IPS-20b (cell line): ENCODE measurements at regions not wholly inside any gene's neighbourhood (a gene's known extent, or its start where the extent isn't known, plus 50 kb on each side); places are given as distances from the start of the nearest gene placed in this dataset.
"Not testable (repeated sequence)": the region's sequence is repeated elsewhere in the genome, so short reads cannot be mapped to it uniquely, and the experiment has no call there.

Experiments
- H3K27ac ChIP-seq: one replicate; pipeline ENCODE4 v1.5.1; 2013; ENCODE audit warnings: low read length
- H3K27me3 ChIP-seq: 2 replicates; pipeline ENCODE4 v1.6.1; 2013; ENCODE audit warnings: mild to moderate bottlenecking, low read length, inconsistent platforms; ENCODE audit not compliant: insufficient read depth
- H3K36me3 ChIP-seq: 2 replicates; pipeline ENCODE4 v1.6.1; 2013; ENCODE audit warnings: low read depth, mild to moderate bottlenecking, inconsistent platforms, low read length, moderate library complexity; ENCODE audit not compliant: insufficient read depth
- H3K4me1 ChIP-seq: 2 replicates; pipeline ENCODE4 v1.6.1; 2013; ENCODE audit warnings: mild to moderate bottlenecking, control low read depth, inconsistent platforms, low read length, moderate library complexity; ENCODE audit not compliant: insufficient read depth
- H3K4me3 ChIP-seq: 2 replicates; pipeline ENCODE4 v1.5.1; 2013; ENCODE audit warnings: mild to moderate bottlenecking, low read length, inconsistent platforms
- H3K9ac ChIP-seq: 2 replicates; pipeline ENCODE4 v1.6.1; 2013; ENCODE audit warnings: low read depth, mild to moderate bottlenecking, inconsistent platforms, low read length, moderate library complexity
- H3K9me3 ChIP-seq: 2 replicates; pipeline ENCODE4 v1.6.1; 2013; ENCODE audit warnings: mild to moderate bottlenecking, low read depth, low read length, inconsistent platforms; ENCODE audit not compliant: insufficient read depth

- H3K9ac ChIP-seq, result no peak overlapping the region
- peaks cover 20% of the 10 kb centered on the region for H3K4me1 ChIP-seq
- no peaks in the 10 kb centered on the region for H3K36me3 ChIP-seq
- no peaks in the 10 kb centered on the region for H3K27me3 ChIP-seq
- H3K4me3 ChIP-seq, result no peak overlapping the region
- no peaks in the 10 kb centered on the region; the same call in 1 of the 2 replicates for H3K9me3 ChIP-seq
- no peak overlapping the region for H3K27ac ChIP-seq
Measured at GRCh38 chr2:5007596-5007995, 684.6 kb upstream of the SOX11 start.

GRCh38 chr2:5019324-5019723 lies 672.9 kb upstream of the SOX11 start:
- no peaks in the 10 kb centered on the region for H3K27me3 ChIP-seq
- H3K9me3 ChIP-seq, result peaks cover 7% of the 10 kb centered on the region; the same call in 1 of the 2 replicates
- no peak overlapping the region for H3K4me3 ChIP-seq
- no peaks in the 10 kb centered on the region for H3K36me3 ChIP-seq
- H3K27ac ChIP-seq, result no peak overlapping the region
- no peak overlapping the region for H3K9ac ChIP-seq
- H3K4me1 ChIP-seq, result no peaks in the 10 kb centered on the region

- Histone ChIP-seq H3K27me3 (no peaks in the 10 kb centered on the region), H3K36me3 (no peaks in the 10 kb centered on the region), H3K27ac (no peak overlapping the region), H3K4me3 (no peak overlapping the region), H3K9ac (no peak overlapping the region), H3K4me1 (no peaks in the 10 kb centered on the region), H3K9me3 (peaks cover 7% of the 10 kb centered on the region; the same call in 1 of the 2 replicates)
Measured at GRCh38 chr2:5020116-5020875, 671.9 kb upstream of the SOX11 start.

GRCh38 chr2:5021136-5021535 lies 671.0 kb upstream of the SOX11 start:
- H3K4me1 ChIP-seq, result no peaks in the 10 kb centered on the region
- H3K27ac ChIP-seq, result no peak overlapping the region
- no peak overlapping the region for H3K4me3 ChIP-seq
- H3K9ac ChIP-seq, result no peak overlapping the region
- no peaks in the 10 kb centered on the region for H3K27me3 ChIP-seq
- H3K9me3 ChIP-seq, result peaks cover 7% of the 10 kb centered on the region; the same call in 1 of the 2 replicates
- H3K36me3 ChIP-seq, result no peaks in the 10 kb centered on the region

GRCh38 chr2:5022061-5022460 lies 670.1 kb upstream of the SOX11 start:
- H3K4me1 ChIP-seq, result no peaks in the 10 kb centered on the region
- no peaks in the 10 kb centered on the region for H3K36me3 ChIP-seq
- no peak overlapping the region for H3K27ac ChIP-seq
- peaks cover 7% of the 10 kb centered on the region; the same call in 1 of the 2 replicates for H3K9me3 ChIP-seq
- no peak overlapping the region for H3K9ac ChIP-seq
- H3K27me3 ChIP-seq, result no peaks in the 10 kb centered on the region
- no peak overlapping the region for H3K4me3 ChIP-seq

GRCh38 chr2:5022708-5023635 lies 669.2 kb upstream of the SOX11 start:
- not testable (repeated sequence) for H3K36me3 ChIP-seq, H3K9me3 ChIP-seq, H3K4me1 ChIP-seq, H3K9ac ChIP-seq, H3K27ac ChIP-seq, H3K4me3 ChIP-seq, H3K27me3 ChIP-seq

GRCh38 chr2:5026571-5027234 lies 665.5 kb upstream of the SOX11 start:
- Histone ChIP-seq H3K9me3 (peaks cover 7% of the 10 kb centered on the region; the same call in 1 of the 2 replicates), H3K27ac (no peak overlapping the region), H3K27me3 (no peaks in the 10 kb centered on the region), H3K9ac (no peak overlapping the region), H3K36me3 (no peaks in the 10 kb centered on the region), H3K4me3 (no peak overlapping the region), H3K4me1 (no peaks in the 10 kb centered on the region)

GRCh38 chr2:5035057-5035488 lies 657.1 kb upstream of the SOX11 start:
- no peaks in the 10 kb centered on the region for H3K27me3 ChIP-seq
- H3K4me3 ChIP-seq, result no peak overlapping the region
- H3K9me3 ChIP-seq, result no peaks in the 10 kb centered on the region
- H3K36me3 ChIP-seq, result no peaks in the 10 kb centered on the region
- H3K27ac ChIP-seq, result no peak overlapping the region
- no peak overlapping the region for H3K9ac ChIP-seq
- no peaks in the 10 kb centered on the region for H3K4me1 ChIP-seq

- no peaks in the 10 kb centered on the region for H3K27me3 ChIP-seq
- H3K9ac ChIP-seq, result no peak overlapping the region
- no peaks in the 10 kb centered on the region for H3K36me3 ChIP-seq
- no peaks in the 10 kb centered on the region for H3K9me3 ChIP-seq
- H3K4me3 ChIP-seq, result no peak overlapping the region
- no peak overlapping the region for H3K27ac ChIP-seq
- H3K4me1 ChIP-seq, result no peaks in the 10 kb centered on the region
Measured at GRCh38 chr2:5036256-5036655, 655.9 kb upstream of the SOX11 start.

GRCh38 chr2:5039241-5039975 lies 652.8 kb upstream of the SOX11 start:
- no peaks in the 10 kb centered on the region for H3K36me3 ChIP-seq
- no peak overlapping the region for H3K4me3 ChIP-seq
- H3K27me3 ChIP-seq, result no peaks in the 10 kb centered on the region
- H3K9me3 ChIP-seq, result no peaks in the 10 kb centered on the region
- H3K4me1 ChIP-seq, result no peaks in the 10 kb centered on the region
- no peak overlapping the region for H3K9ac ChIP-seq
- no peak overlapping the region for H3K27ac ChIP-seq

- H3K4me3 ChIP-seq, result no peak overlapping the region
- no peak overlapping the region for H3K27ac ChIP-seq
- H3K36me3 ChIP-seq, result no peaks in the 10 kb centered on the region
- H3K9ac ChIP-seq, result no peak overlapping the region
- H3K4me1 ChIP-seq, result no peaks in the 10 kb centered on the region
- H3K27me3 ChIP-seq, result no peaks in the 10 kb centered on the region
- H3K9me3 ChIP-seq, result no peaks in the 10 kb centered on the region
Measured at GRCh38 chr2:5040571-5040970, 651.6 kb upstream of the SOX11 start.
